SU-DHL-6 (cell line): ENCODE measurements at regions not wholly inside any gene's neighbourhood (a gene's known extent, or its start where the extent isn't known, plus 50 kb on each side); places are given as distances from the start of the nearest gene placed in this dataset.

Experiments
- CTCF ChIP-seq: fragments of 200-600 bp; sonication (generic); IDR thresholded peaks from one replicate; pipeline ENCODE4 v1.5.1; 2017; ENCODE audit warnings: antibody characterized with exemption, mild to moderate bottlenecking, low read length, moderate library complexity; ENCODE audit not compliant: insufficient read depth, poor library complexity, severe bottlenecking
- EZH2phosphoT487 ChIP-seq: fragments of 200-600 bp; sonication (generic), shearing (Covaris generic); conservative IDR thresholded peaks from 2 replicates; pipeline ENCODE4 v1.6.1; 2018; ENCODE audit warnings: mild to moderate bottlenecking, antibody characterized with exemption, low read length, moderate library complexity, mixed read lengths

GRCh38 chr5:149441986-149442385 lies 62.9 kb upstream of the IL17B start:
- TF ChIP-seq CTCF (no peak), EZH2phosphoT487 (no peak)
